ENCODE measurements at regions not wholly inside any gene's neighbourhood (a gene's known extent, or its start where the extent isn't known, plus 50 kb on each side); places are given as distances from the start of the nearest gene placed in this dataset.

GRCh38 chr12:25058012-25058411 is 109.1 kb upstream of the BCAT1 start:
- no peak for DNase-seq

DNA sequence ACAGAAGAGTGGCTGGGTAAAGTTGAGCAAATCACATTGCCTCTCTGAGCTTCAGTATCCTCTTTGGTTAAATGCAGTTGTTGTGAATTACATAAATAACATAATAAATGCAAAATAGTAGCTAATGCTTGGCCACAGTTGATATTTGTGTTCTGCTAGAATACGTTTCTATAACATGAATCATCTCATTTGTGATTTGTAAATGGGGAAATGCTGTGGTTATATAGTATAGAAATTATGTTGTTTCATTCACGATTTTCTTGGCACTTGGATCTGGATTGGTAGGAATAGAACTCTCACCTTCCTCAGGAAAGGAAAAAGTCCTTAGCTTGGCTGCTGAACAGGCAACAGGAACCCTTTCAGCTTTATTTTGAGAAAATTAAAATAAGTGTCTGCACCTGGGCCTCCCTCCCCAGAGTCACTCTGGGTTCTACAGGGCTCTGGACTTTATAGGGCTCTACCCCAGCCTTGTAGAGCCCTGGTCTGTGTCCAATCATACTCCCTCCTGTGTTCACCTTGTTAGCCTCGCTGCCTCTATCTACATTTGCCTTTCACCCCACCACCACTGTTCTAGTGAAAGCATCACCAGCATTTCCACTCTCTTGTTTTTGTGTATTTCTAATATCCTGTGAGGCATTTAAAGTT is 107.7 kb upstream of the BCAT1 start:
- no peak for DNase-seq

GRCh38 chr12:25056011-25056410 is 107.1 kb upstream of the BCAT1 start:
- no peak for DNase-seq

DNA sequence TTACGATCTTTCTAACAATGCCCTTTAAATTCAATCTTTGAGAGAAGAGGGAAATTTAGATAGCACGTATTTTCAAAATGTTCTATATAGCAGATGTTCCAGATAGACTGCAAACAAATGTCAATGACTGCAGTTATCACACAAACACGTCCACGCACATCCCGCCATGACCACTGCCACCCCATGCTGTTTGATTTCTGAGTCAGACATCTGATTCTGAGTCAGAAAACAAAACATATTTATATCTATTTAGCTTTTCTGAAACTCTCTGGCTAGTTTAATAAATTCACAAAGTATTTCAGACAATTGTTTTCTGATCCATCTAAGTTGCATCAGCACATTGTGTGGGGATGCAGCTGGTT is 105.9 kb upstream of the BCAT1 start:
- DNase-seq = no peak

DNA sequence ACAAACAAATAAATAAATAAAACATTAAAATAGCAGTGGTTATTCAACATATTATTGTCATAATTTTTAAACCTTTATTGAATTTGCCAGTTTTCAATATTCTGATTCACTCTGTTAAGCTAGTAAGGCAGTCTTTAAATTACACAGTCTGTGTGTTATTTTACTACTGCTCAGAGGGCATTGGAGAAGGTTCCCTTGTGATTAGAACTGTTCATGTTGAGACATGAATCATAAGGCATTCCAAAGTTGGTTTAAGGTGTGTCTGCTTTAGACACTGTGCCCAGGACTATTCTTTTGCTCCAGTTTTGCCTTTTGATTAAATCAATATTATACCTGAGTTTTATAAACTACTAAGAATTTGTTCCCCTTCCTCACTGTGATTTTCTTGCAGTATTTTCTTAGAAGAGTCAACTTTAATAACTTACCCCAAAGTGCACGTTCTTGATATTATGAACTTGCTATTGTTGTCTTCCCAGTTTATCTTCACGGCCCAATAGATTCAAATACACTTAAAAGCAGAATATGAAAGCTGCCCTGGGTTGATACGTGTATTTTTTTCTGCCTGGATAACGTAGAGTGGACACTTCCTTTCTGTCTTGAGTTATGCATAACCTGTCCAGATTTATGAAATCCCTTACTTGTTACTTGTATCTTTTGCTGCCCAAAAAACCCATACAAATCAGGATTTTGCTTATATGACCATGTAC is 105.3 kb upstream of the BCAT1 start:
- no peak for DNase-seq

GRCh38 chr12:25052914-25053211 is 104.0 kb upstream of the BCAT1 start:
- DNase-seq = no peak

- peak; percentile 29 for DNase-seq
These were observed 103.5 kb upstream of the BCAT1 start for GRCh38 chr12:25052196-25052913.

DNA sequence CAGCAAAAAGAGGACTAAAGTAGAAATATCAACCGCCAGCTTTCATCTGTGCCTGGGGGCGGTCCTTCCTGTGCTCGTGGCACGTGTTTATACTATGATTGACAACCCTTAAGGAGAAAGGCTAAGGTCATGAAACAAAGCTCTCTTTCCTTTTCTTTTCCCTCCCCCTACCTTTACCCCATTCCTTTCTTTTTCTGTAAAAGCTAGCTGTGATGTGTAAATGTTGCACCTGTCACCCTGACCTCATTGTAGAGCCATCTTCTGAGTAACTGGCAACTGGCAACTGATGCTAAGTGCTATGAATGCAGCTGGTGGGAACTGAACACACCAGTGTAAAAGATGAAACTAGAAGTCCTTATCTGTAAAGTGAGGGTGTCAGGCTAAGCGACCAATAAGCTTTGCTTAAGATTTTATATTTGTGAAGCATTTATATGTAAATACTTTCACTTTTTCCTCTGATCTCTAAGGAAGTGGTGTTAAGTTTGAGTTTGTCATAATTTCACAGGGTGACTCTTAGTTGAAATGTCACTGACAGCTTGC is 102.8 kb upstream of the BCAT1 start:
- no peak for DNase-seq

- no peak for DNase-seq
These were observed 102.3 kb upstream of the BCAT1 start for GRCh38 chr12:25051171-25051570.

DNA sequence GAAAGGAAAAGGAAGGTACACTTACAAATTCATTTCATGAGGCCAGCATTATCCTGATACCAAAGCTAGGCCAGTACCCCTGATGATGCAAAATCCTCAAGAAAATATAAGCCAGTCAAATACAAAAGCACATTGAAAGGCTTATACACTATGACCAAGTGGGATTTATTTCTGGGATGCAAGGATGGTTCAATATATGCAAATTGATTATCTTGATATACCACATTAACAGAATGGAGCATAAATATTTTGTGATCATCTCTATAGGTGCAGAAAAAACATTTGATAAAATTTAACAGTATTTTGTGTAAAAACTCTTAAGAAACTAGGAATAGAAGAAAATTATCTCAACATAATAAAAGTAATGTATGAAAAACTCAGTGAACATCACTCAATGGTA is 97.0 kb upstream of the BCAT1 start:
- no peak for DNase-seq

DNA sequence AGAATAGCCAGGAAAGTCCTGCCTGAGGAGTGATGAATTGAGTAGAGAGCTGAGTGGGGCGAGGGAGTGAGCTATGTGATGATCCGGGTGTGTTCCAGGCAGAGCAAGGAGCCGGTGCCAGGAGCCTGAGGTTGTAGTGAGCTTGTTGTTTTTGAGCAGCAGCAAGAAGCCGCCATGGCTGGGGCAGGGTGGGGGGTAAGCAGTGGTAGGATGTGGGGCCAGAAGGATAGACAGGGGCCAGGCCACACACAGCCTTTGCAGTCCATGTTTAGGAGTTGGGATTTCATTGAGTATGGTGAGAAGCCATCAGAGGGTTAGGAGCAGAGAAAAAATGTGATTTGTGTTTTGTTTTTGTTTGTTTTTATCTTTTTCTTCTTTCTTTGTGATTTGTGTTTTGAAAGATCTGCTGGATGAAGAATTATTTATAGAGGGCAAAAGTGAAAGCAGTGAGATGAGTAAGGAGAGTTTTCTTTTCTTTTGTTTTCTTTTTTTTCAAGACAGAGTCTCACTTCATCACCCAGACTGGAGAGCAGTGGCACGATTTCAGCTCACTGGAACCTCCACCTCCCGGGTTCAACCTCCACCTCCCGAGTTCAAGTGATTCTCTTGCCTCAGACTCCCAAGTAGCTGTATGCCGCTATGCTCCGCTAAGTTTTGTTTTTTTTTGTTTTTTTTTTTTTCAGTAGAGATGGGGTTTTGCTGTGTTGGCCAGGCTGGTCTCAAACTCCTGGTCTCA is 92.3 kb upstream of the BCAT1 start:
- no peak for DNase-seq

DNA sequence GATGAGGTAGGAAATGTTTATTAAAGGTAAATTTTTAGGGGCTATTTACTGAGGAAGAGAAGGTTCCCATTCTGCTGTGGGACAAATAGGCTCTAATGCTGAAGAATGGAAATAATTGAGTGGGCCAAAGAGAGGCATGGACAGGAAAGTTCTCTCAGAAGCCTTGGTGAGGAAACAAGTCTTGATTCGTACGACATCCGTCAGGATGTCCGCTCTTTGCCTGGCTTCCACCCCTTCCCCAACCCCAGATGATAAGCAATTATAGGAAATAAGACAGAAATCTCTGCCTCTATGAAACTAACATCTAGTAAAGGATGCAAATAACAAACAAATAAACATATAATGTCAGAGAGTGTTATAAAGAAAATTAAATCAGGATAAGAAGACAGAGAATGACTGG is 91.7 kb upstream of the BCAT1 start:
- no peak for DNase-seq

DNA sequence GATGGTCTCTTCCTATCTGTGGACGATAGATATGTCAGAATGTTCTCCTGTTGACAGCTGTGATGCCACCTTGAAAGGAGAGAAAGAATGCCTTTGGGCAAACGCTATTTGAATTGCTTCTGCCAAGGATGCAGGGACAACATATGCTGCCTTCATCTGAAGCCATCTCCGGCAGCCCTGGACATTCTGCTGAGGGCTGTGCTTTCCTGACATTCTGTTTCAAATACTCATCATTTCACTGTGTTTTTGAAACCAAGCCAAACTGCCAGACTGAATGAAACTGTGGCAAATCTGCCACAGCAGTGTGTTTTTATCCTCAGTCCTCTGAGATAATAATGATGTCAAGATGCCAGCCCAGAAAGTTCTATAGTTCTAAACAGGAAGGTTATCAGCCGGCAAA is 85.8 kb upstream of the BCAT1 start:
- DNase-seq = no peak

DNA sequence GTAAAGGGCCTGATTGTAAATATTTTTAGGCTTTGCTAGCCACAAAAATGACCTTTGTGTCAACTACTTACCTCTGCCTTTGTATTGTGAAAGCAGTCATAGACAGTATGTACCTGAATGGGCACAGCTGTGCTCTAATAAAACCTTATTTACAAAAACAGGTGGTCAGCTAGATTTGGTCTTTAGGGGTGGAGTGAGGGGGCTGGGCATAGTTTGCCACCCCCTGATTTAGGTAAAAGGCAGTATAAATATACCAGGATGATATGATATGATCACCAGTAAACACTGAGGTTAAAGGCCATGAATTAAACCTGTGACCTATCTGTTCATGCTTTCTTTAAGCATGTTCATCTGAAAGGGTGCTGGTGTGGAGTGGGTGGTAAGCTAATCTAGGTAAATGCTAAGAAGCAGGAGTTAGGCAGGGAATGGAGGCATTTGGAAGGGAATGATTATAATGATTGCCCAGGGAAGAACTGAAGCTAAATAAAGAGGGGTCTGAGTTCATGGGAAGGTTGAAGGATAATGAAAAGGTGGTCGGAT is 77.1 kb upstream of the BCAT1 start:
- no peak for DNase-seq

DNA sequence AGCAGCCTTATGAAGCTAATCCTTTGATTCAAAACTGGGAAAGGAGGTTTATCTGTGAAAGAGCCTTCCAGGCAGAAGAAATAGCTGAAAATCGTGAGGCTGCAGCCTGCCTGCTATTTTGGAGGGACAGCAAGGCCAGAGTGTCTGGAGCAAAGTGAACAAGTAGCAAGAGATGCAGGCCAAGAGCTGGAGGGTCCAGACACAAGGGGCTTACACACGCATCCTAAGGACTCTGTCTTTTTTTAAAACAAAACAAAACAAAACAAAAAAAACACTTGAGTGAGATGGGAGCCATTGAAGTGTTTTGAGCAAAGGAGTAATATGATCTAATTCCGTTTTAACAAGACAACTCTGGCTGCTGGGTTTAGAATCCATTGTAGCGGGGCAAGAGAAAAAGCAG is 76.4 kb upstream of the BCAT1 start:
- DNase-seq = no peak

DNA sequence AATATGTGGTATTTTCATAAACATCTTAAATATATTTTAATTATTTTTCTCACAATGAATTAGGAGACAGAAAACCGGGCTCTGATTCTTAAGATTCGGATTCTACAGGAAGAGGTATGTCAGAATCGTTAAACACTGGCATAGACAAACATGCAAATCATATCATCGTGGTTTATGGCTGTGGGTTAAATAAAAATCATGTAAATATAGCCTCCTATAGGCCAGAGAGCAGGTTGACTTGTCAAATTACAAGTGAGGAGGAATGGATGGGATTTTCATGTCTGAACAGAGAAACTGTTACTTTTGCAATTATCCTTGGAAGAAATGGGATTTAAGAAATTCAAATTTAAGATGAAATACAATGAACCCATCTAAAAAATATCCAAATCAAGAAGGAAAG is 74.9 kb upstream of the BCAT1 start:
- DNase-seq = no peak

DNA sequence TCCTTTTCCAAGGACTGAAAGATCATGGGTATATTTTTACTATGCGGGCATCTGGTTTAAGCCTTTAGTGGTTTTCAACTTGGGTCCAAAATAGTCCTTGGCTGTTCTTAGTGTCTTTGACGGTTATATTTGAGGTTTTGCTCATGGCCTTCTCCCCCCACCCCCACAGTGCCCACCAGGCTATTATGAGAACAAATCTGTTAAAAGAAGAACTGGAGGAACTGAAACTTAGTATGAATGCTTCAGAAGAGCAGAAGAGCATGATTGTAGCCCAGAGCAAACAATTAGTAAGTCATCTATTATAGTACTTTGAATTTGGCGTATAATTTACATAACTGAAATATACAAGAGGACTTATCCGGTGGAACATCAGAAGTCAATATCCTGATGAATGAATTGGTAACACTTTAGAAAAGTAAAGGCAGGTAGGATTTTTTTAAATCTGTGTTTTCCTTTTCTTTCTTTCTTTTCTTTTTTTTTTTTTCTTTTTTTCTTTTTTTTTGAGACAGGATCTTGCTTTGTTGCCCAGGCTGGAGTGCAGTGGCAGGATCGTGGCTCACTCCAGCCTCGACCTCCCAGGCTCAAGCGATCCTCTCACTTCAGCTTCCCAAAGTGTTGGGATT is 71.8 kb upstream of the BCAT1 start:
- no peak for DNase-seq

DNA sequence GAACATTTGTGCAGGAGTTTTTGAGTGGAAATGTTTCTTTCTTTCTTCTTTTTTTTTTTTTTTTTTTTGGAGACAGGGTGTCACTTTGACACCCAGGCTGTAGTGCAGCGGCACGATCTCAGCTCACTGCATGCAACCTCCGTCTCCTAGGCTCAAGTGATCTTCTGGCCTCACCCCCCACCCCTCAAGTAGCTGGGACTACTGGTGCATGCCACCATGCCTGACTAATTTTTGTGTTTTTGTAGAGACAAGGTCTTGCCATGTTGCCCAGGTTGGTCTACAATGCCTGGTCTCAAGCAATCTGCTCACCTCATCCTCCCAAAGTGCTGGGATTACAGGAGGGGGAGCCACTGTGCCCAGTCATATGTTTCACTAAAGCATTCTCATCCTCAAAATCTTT is 69.2 kb upstream of the BCAT1 start:
- no peak for DNase-seq

- DNase-seq = no peak
These were observed 68.4 kb upstream of the BCAT1 start for GRCh38 chr12:25017336-25017735.

DNA sequence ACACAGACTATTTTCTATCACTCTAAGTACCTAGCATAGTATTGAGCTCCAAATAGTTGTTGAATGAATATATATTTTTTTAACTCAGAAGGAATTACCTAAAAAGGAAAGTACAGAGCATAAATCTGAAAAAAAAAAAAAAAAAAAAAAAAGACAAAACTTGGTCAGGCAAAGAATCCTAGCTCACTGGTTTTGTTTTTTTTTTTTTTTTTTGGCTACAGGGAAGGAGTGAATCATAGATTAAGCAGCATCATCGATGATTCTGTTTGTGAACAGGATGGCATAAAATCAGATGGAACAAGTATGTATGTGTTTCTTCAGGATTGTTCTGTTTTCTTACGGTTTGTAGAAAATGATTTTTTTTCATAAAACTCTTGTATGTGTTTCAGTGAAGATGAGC is 66.1 kb upstream of the BCAT1 start:
- DNase-seq = no peak

- DNase-seq = no peak
These were observed 64.2 kb upstream of the BCAT1 start for GRCh38 chr12:25013061-25013460.

DNA sequence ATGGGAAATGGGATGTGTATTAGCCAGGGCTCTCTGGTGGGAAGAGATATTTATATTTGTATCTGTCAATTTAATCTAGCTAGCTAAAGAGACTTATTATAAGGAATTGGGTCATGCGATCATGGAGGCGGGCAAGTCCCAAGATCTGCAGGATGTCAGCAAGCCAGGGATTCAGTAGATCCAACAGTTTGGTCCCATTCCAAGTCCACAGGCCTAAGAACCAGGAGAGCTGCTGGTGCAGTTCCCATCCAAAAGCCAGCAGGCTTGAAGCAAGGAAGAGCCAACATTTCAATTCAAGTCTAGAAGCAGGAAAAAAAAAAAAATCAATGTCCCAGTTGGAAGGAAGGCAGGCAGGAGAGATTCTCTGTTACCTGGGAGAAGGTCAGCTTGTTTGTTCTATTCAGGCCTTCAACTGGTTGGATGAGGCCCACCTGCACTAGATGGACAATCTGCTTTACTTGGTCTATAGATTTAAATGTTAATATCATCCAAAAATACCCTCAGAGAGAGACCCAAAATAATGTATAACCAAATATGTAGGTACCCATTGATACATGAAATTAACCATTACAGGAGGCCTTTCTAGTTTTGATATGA is 60.7 kb upstream of the BCAT1 start:
- no peak for DNase-seq
